ENCODE measurements at regions not wholly inside any gene's neighbourhood (a gene's known extent, or its start where the extent isn't known, plus 50 kb on each side); places are given as distances from the start of the nearest gene placed in this dataset.
A peak's percentile ranks its signal among the peaks of the same experiment; 100 is the strongest.

GRCh38 chr20:63085151-63085861, 78.5 kb upstream of the BHLHE23 start:
- peaks cover 41% of the 10 kb centered on the region for H3K27me3 ChIP-seq (ENCODE audit: insufficient read depth, insufficient read length)
- H3K9ac ChIP-seq (ENCODE audit: insufficient read length, low read depth), result peak overlapping the region; percentile 36
- no peaks in the 10 kb centered on the region for H3K9me3 ChIP-seq (ENCODE audit: insufficient read depth, low read length)
- TF ChIP-seq YY1 (IDR thresholded peaks at IDR 0.05; ENCODE audit: insufficient read depth, insufficient read length), result no peak
- TF ChIP-seq ZNF274 (IDR thresholded peaks at IDR 0.05; ENCODE audit: low read depth, low read length), result no peak
- no peak for TF ChIP-seq SUZ12 (IDR thresholded peaks at IDR 0.05; ENCODE audit: extremely low read depth, insufficient read depth, insufficient read length)
- peaks cover 14% of the 10 kb centered on the region for H3K4me1 ChIP-seq (ENCODE audit: insufficient read depth, insufficient read length)
- DNase-seq (ENCODE audit: low read depth, low spot score), result no peak
- no peaks in the 10 kb centered on the region for H3K36me3 ChIP-seq (ENCODE audit: insufficient read depth, insufficient read length, low read length)
- no peak overlapping the region for H3K4me3 ChIP-seq (ENCODE audit: insufficient read length, low read depth)

DNA sequence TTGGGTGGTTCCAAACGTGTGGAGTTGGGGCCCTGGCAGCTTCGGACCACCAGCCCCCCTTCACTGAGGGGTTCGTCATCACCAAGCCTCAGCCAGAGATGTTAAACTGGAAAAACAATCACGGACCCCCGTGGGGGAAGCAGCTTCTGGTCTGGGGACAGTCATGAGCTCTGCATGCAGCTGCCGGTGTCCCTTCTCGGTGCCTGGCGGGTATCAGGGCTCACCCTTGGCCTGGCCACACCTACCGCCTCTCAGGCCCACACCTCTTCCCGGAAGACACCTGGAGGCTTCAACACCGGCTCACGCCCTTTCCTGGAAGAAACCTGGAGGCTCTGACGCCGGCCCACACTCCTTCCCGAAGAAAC, 77.8 kb upstream of the BHLHE23 start:
- no peak overlapping the region for H3K9ac ChIP-seq (ENCODE audit: insufficient read length, low read depth)
- peaks cover 49% of the 10 kb centered on the region for H3K27me3 ChIP-seq (ENCODE audit: insufficient read depth, insufficient read length)
- H3K36me3 ChIP-seq (ENCODE audit: insufficient read depth, insufficient read length, low read length), result no peaks in the 10 kb centered on the region
- no peak for DNase-seq (ENCODE audit: low read depth, low spot score)
- H3K4me1 ChIP-seq (ENCODE audit: insufficient read depth, insufficient read length), result peaks cover 14% of the 10 kb centered on the region
- TF ChIP-seq YY1 (IDR thresholded peaks at IDR 0.05; ENCODE audit: insufficient read depth, insufficient read length) (no peak), SUZ12 (IDR thresholded peaks at IDR 0.05; ENCODE audit: extremely low read depth, insufficient read depth, insufficient read length) (no peak), ZNF274 (IDR thresholded peaks at IDR 0.05; ENCODE audit: low read depth, low read length) (no peak)
- no peak overlapping the region for H3K4me3 ChIP-seq (ENCODE audit: insufficient read length, low read depth)
- H3K9me3 ChIP-seq (ENCODE audit: insufficient read depth, low read length), result no peaks in the 10 kb centered on the region

DNA sequence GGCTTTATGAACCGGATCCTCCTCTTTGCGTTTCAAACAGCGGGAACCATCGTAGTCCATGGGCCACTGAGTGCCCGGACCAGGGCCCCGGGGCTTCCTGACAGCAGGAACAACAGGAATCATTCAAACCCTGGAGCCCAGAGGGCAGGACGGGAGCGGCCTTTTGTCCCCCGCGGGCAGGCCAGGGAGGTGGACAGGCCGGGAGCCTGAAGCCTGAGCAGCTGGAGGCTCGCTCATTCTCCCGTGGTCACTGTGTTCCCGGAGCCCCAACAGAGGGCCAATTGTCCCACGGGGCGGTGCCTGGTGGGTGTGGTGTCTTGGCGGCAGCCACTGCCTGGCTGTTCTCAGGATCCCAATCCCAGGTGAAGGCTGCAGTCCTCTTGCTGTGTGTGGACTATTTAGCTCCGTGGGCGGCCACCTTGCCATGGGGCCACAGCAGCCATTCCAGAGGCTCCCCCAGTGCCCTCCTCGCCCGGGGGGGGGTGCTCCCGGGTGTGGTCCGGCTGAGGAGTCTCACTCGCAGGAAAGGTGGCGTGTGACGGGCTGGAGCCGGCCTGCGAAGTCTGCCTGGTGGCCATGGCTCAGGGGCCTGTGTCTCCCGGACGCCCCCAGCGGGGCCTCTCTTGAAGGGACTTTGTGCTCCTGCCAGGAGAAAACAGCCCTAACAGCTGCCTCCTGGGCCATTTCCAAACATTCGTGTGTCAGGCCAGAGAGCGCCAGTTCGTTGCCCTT, 77.2 kb upstream of the BHLHE23 start:
- H3K27me3 ChIP-seq (ENCODE audit: insufficient read depth, insufficient read length), result peaks cover 54% of the 10 kb centered on the region
- H3K9ac ChIP-seq (ENCODE audit: insufficient read length, low read depth), result no peak overlapping the region
- no peaks in the 10 kb centered on the region for H3K36me3 ChIP-seq (ENCODE audit: insufficient read depth, insufficient read length, low read length)
- H3K9me3 ChIP-seq (ENCODE audit: insufficient read depth, low read length), result peaks cover 5% of the 10 kb centered on the region; the same call in 1 of the 2 replicates
- H3K4me1 ChIP-seq (ENCODE audit: insufficient read depth, insufficient read length), result peaks cover 14% of the 10 kb centered on the region
- DNase-seq (ENCODE audit: low read depth, low spot score), result no peak
- TF ChIP-seq YY1 (IDR thresholded peaks at IDR 0.05; ENCODE audit: insufficient read depth, insufficient read length) (no peak), ZNF274 (IDR thresholded peaks at IDR 0.05; ENCODE audit: low read depth, low read length) (no peak), SUZ12 (IDR thresholded peaks at IDR 0.05; ENCODE audit: extremely low read depth, insufficient read depth, insufficient read length) (no peak)
- H3K4me3 ChIP-seq (ENCODE audit: insufficient read length, low read depth), result no peak overlapping the region

DNA sequence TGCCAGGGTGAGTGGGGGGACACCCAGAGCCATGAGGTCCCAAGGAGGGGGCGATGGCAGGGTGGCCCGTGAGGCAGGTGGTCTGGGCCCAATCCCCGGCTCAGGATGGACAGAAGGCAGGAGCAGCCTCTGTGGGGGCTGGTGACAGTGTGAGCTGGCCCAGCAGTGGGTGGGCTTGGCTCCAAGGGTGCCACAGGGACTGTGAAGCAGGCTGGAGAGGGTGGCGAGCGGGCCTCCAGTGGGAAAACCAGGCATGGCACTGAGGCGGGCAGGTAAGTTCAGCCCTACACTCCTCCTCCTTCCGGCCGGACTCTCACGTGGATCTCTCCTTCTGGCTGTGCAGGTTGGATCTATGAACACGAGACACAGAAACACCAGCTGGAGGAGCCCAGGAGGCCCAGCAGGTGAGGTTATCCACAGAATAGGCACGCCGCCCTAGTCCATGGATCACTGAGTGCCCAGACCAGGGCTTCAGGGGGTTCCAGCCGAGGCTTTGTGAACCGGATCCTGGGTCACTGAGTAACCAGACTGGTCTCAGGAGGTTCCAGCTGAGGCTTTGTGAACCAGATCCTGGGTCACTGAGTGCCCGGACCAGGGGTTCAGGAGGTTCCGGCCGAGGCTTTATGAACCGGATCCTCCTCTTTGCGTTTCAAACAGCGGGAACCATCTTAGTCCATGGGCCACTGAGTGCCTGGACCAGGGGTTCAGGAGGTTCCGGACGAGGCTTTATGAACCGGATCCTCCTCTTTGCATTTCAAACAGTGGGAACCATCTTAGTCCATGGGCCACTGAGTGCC, 76.4 kb upstream of the BHLHE23 start:
- DNase-seq (ENCODE audit: low read depth, low spot score), result no peak
- H3K9ac ChIP-seq (ENCODE audit: insufficient read length, low read depth), result no peak overlapping the region
- H3K9me3 ChIP-seq (ENCODE audit: insufficient read depth, low read length), result peaks cover 14% of the 10 kb centered on the region; the same call in 1 of the 2 replicates
- H3K27me3 ChIP-seq (ENCODE audit: insufficient read depth, insufficient read length), result peaks cover 63% of the 10 kb centered on the region
- peaks cover 14% of the 10 kb centered on the region for H3K4me1 ChIP-seq (ENCODE audit: insufficient read depth, insufficient read length)
- H3K36me3 ChIP-seq (ENCODE audit: insufficient read depth, insufficient read length, low read length), result no peaks in the 10 kb centered on the region
- TF ChIP-seq ZNF274 (IDR thresholded peaks at IDR 0.05; ENCODE audit: low read depth, low read length) (no peak), YY1 (IDR thresholded peaks at IDR 0.05; ENCODE audit: insufficient read depth, insufficient read length) (no peak), SUZ12 (IDR thresholded peaks at IDR 0.05; ENCODE audit: extremely low read depth, insufficient read depth, insufficient read length) (no peak)
- H3K4me3 ChIP-seq (ENCODE audit: insufficient read length, low read depth), result no peak overlapping the region

DNA sequence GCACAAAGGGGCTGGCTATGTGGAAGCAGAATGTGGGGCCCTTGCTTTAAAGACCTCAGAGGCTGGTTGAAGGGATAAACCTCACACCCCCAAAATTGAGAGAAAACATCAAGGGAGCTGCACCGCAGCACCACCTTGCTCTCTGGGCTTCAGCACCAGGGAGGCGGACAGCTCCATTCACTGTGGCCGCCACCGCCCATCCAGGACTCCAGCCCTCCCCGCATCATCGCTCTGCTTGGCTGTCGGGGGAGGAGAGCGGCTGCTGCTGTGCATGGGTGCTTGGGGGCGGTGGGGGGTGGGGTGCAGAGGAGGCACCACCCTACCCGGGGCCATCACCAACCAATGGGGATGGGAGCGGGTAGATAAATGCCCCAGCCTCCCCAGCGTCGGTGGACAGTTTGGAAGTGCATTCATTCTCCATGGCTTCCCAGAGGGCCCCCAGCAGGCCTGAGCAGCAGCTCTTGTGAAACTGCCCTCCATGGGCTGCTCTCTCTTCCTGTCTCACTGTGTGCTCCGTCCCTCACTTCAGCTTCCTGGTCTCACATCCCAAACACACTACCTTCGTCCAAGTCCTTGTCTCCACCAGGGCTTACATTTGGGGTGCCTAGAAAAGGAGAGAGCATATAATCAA, 75.7 kb upstream of the BHLHE23 start:
- no peak for TF ChIP-seq SUZ12 (IDR thresholded peaks at IDR 0.05; ENCODE audit: extremely low read depth, insufficient read depth, insufficient read length)
- no peak for TF ChIP-seq ZNF274 (IDR thresholded peaks at IDR 0.05; ENCODE audit: low read depth, low read length)
- no peak for TF ChIP-seq YY1 (IDR thresholded peaks at IDR 0.05; ENCODE audit: insufficient read depth, insufficient read length)
- H3K36me3 ChIP-seq (ENCODE audit: insufficient read depth, insufficient read length, low read length), result no peaks in the 10 kb centered on the region
- H3K9ac ChIP-seq (ENCODE audit: insufficient read length, low read depth), result no peak overlapping the region
- H3K4me1 ChIP-seq (ENCODE audit: insufficient read depth, insufficient read length), result peaks cover 14% of the 10 kb centered on the region
- peaks cover 21% of the 10 kb centered on the region for H3K9me3 ChIP-seq (ENCODE audit: insufficient read depth, low read length)
- H3K27me3 ChIP-seq (ENCODE audit: insufficient read depth, insufficient read length), result peaks cover 70% of the 10 kb centered on the region
- no peak overlapping the region for H3K4me3 ChIP-seq (ENCODE audit: insufficient read length, low read depth)
- DNase-seq (ENCODE audit: low read depth, low spot score), result no peak

- TF ChIP-seq SUZ12 (IDR thresholded peaks at IDR 0.05; ENCODE audit: extremely low read depth, insufficient read depth, insufficient read length) (no peak), ZNF274 (IDR thresholded peaks at IDR 0.05; ENCODE audit: low read depth, low read length) (no peak), YY1 (IDR thresholded peaks at IDR 0.05; ENCODE audit: insufficient read depth, insufficient read length) (no peak)
- Histone ChIP-seq H3K9me3 (ENCODE audit: insufficient read depth, low read length) (peaks cover 27% of the 10 kb centered on the region), H3K27me3 (ENCODE audit: insufficient read depth, insufficient read length) (peaks cover 75% of the 10 kb centered on the region), H3K9ac (ENCODE audit: insufficient read length, low read depth) (no peak overlapping the region), H3K4me1 (ENCODE audit: insufficient read depth, insufficient read length) (peaks cover 14% of the 10 kb centered on the region), H3K4me3 (ENCODE audit: insufficient read length, low read depth) (no peak overlapping the region), H3K36me3 (ENCODE audit: insufficient read depth, insufficient read length, low read length) (no peaks in the 10 kb centered on the region)
- DNase-seq (ENCODE audit: low read depth, low spot score), result no peak
Observed at GRCh38 chr20:63081831-63082230, 75.1 kb upstream of the BHLHE23 start.

Data from NT2/D1 (cell line).